Suppressor macrophage treated with lipopolysaccharide for 1 hour (primary cell): ENCODE measurements at regions not wholly inside any gene's neighbourhood (a gene's known extent, or its start where the extent isn't known, plus 50 kb on each side); places are given as distances from the start of the nearest gene placed in this dataset.
"Not testable (repeated sequence)": the region's sequence is repeated elsewhere in the genome, so short reads cannot be mapped to it uniquely, and the experiment has no call there.

ENCODE experiments used
- DNase-seq, 3 donors: peaks; one replicate each; pipeline ENCODE4 v3.0.0-alpha.2; 2020 to 2022

- no peak for DNase-seq
Measured at GRCh38 chr22:22193923-22194322, 50.7 kb upstream of the VPREB1 start.

- DNase-seq, result not testable (repeated sequence)
Measured at GRCh38 chr22:22193462-22193861, 51.1 kb upstream of the VPREB1 start.

- not testable (repeated sequence) for DNase-seq
Measured at GRCh38 chr22:22193006-22193405, 51.6 kb upstream of the VPREB1 start.

- DNase-seq, result not testable (repeated sequence)
Measured at GRCh38 chr22:22189796-22190195, 54.8 kb upstream of the VPREB1 start.

- DNase-seq, result not testable (repeated sequence)
Measured at GRCh38 chr22:22187863-22188262, 56.7 kb upstream of the VPREB1 start.

- DNase-seq, result no peak
Measured at GRCh38 chr22:22187299-22187698, 57.3 kb upstream of the VPREB1 start.

- DNase-seq, result no peak
Measured at GRCh38 chr22:22185844-22186499, 58.6 kb upstream of the VPREB1 start.

GRCh38 chr22:22185217-22185616, 59.4 kb upstream of the VPREB1 start:
- no peak for DNase-seq

- no peak for DNase-seq
Measured at GRCh38 chr22:22184277-22184807, 60.2 kb upstream of the VPREB1 start.

GRCh38 chr22:22182990-22183264, 61.7 kb upstream of the VPREB1 start:
- no peak for DNase-seq

- no peak for DNase-seq
Measured at GRCh38 chr22:22182218-22182989, 62.2 kb upstream of the VPREB1 start.

- no peak for DNase-seq
Measured at GRCh38 chr22:22181341-22181850, 63.2 kb upstream of the VPREB1 start.

GRCh38 chr22:22180738-22181285, 63.8 kb upstream of the VPREB1 start:
- no peak for DNase-seq

- no peak for DNase-seq
Measured at GRCh38 chr22:22179858-22180257, 64.7 kb upstream of the VPREB1 start.

GRCh38 chr22:22178992-22179391, 65.6 kb upstream of the VPREB1 start:
- no peak for DNase-seq

GRCh38 chr22:22178355-22178965, 66.1 kb upstream of the VPREB1 start:
- DNase-seq, result no peak

GRCh38 chr22:22176929-22177616, 67.5 kb upstream of the VPREB1 start:
- DNase-seq, result no peak

- DNase-seq, result not testable (repeated sequence)
Measured at GRCh38 chr22:22172896-22173628, 71.5 kb upstream of the VPREB1 start.

GRCh38 chr22:22171357-22172218, 73.0 kb upstream of the VPREB1 start:
- peak in 1 of 3 donors; percentile 15 for DNase-seq

GRCh38 chr22:22169923-22170322, 74.7 kb upstream of the VPREB1 start:
- no peak for DNase-seq
